IMR-90 (cell line): ENCODE measurements at regions not wholly inside any gene's neighbourhood (a gene's known extent, or its start where the extent isn't known, plus 50 kb on each side); places are given as distances from the start of the nearest gene placed in this dataset.

Experiments used
- ATAC-seq: fragments of 200-7000 bp; cut with Tn5 transposase; 2 replicates; pipeline ENCODE4 v1.9.1; 2020; ENCODE audit warnings: low read depth, mild to moderate bottlenecking, moderate library complexity
- BruUV-seq: library from RNA; stranded (reverse); fragments of 400-500 nt; replicated peaks from 2 replicates; lab custom pipeline; 2021; lab: Mats Ljungman, UMichigan
- CTCF ChIA-PET: fragments of 300-600 bp; formaldehyde crosslinking; extraction: SDS; loops from one replicate; lab custom pipeline; 2021; ENCODE audit warnings: antibody characterized with exemption; lab: Yijun Ruan, JAX
- POLR2A ChIA-PET: fragments of 300-600 bp; sonication (Branson Sonifier 250); formaldehyde crosslinking; loops from one replicate; lab custom pipeline; 2022; ENCODE audit warnings: antibody characterized with exemption; ENCODE audit not compliant: unreplicated experiment; lab: Charles Lee
- DNase-seq: peaks from one replicate; pipeline ENCODE4 v3.0.0; 2013
- H2AFZ ChIP-seq: replicated peaks from 2 replicates; pipeline ENCODE3; 2013; ENCODE audit warnings: low read length, mild to moderate bottlenecking; ENCODE audit not compliant: poor library complexity
- H2AK5ac ChIP-seq: 2 replicates; pipeline ENCODE4 v1.6.1; 2013; ENCODE audit warnings: low read depth, low read length, inconsistent platforms
- H2AK9ac ChIP-seq: replicated peaks from 2 replicates; pipeline ENCODE3; 2013; ENCODE audit warnings: mild to moderate bottlenecking, low read depth, low read length, moderate library complexity; ENCODE audit not compliant: poor library complexity
- H2BK120ac ChIP-seq: 2 replicates; pipeline ENCODE4 v1.6.1; 2013; ENCODE audit warnings: low read depth, low read length, inconsistent platforms
- H2BK15ac ChIP-seq: 3 replicates; pipeline ENCODE4 v1.6.1; 2013; ENCODE audit warnings: low read depth, low read length, inconsistent platforms
- H2BK20ac ChIP-seq: 2 replicates; pipeline ENCODE4 v1.6.1; 2013; ENCODE audit warnings: low read depth, mild to moderate bottlenecking, inconsistent platforms, low read length, moderate library complexity
- H2BK5ac ChIP-seq: 2 replicates; pipeline ENCODE4 v1.6.1; 2013; ENCODE audit warnings: mild to moderate bottlenecking, low read depth, low read length, inconsistent platforms; ENCODE audit not compliant: poor library complexity, severe bottlenecking
- H3K14ac ChIP-seq: replicated peaks from 2 replicates; pipeline ENCODE4 v1.6.1; 2013; ENCODE audit warnings: low read depth, low read length, inconsistent platforms
- H3K18ac ChIP-seq: 2 replicates; pipeline ENCODE4 v1.6.1; 2013; ENCODE audit warnings: low read depth, low read length, control low read depth
- H3K23ac ChIP-seq: 2 replicates; pipeline ENCODE4 v1.6.1; 2013; ENCODE audit warnings: low read depth, low read length, inconsistent platforms
- H3K27ac ChIP-seq: 2 replicates; pipeline ENCODE4 v1.5.1; 2013; ENCODE audit warnings: mild to moderate bottlenecking, control low read depth, low read length; ENCODE audit not compliant: insufficient read depth
- H3K27me3 ChIP-seq: 2 replicates; pipeline ENCODE4 v1.6.1; 2013; ENCODE audit warnings: low read length; ENCODE audit not compliant: control insufficient read depth, insufficient read depth
- H3K36me3 ChIP-seq: 2 replicates; pipeline ENCODE4 v1.6.1; 2013; ENCODE audit warnings: low read length, mixed read lengths; ENCODE audit not compliant: control insufficient read depth, insufficient read depth
- H3K4ac ChIP-seq: 2 replicates; pipeline ENCODE4 v1.6.1; 2013; ENCODE audit warnings: low read depth, low read length, inconsistent platforms
- H3K4me1 ChIP-seq: 2 replicates; pipeline ENCODE4 v1.6.1; 2013; ENCODE audit warnings: low read length, mixed read lengths; ENCODE audit not compliant: control insufficient read depth, insufficient read depth
- H3K4me2 ChIP-seq: 2 replicates; pipeline ENCODE4 v1.6.1; 2013; ENCODE audit warnings: low read depth, mild to moderate bottlenecking, control low read depth, low read length, moderate library complexity
- H3K4me3 ChIP-seq: 2 replicates; pipeline ENCODE4 v1.5.1; 2013; ENCODE audit warnings: low read depth, mild to moderate bottlenecking, control low read depth, low read length, moderate library complexity; ENCODE audit not compliant: insufficient read depth
- H3K56ac ChIP-seq: 2 replicates; pipeline ENCODE4 v1.6.1; 2013; ENCODE audit warnings: low read length, inconsistent platforms; ENCODE audit not compliant: insufficient read depth; ENCODE audit errors: extremely low read depth
- H3K79me1 ChIP-seq, 2 experiments: 2 replicates each; pipeline ENCODE4 v1.6.1; 2013; ENCODE audit warnings: low read length in 2 of 2, inconsistent platforms in 1 of 2, low read depth in 1 of 2
- H3K9ac ChIP-seq: 2 replicates; pipeline ENCODE4 v1.6.1; 2013; ENCODE audit warnings: low read depth, low read length, control low read depth
- H3K9me1 ChIP-seq: 2 replicates; pipeline ENCODE4 v1.6.1; 2013; ENCODE audit warnings: low read length, inconsistent platforms; ENCODE audit not compliant: insufficient read depth
- H3K9me3 ChIP-seq: 2 replicates; pipeline ENCODE4 v1.6.1; 2013; ENCODE audit warnings: low read length; ENCODE audit not compliant: control insufficient read depth, insufficient read depth
- H4K20me1 ChIP-seq: 2 replicates; pipeline ENCODE4 v1.6.1; 2013; ENCODE audit warnings: low read length, inconsistent platforms; ENCODE audit not compliant: insufficient read depth
- H4K5ac ChIP-seq: 2 replicates; pipeline ENCODE4 v1.6.1; 2013; ENCODE audit warnings: mild to moderate bottlenecking, low read depth, low read length, control low read depth
- H4K8ac ChIP-seq, 2 experiments: 2 replicates each; pipeline ENCODE4 v1.6.1; 2013; ENCODE audit warnings: low read depth in 2 of 2, low read length in 2 of 2, control low read depth in 1 of 2, inconsistent platforms in 1 of 2
- H4K91ac ChIP-seq: 2 replicates; pipeline ENCODE4 v1.6.1; 2013; ENCODE audit warnings: low read depth, low read length, inconsistent platforms; ENCODE audit not compliant: insufficient read depth
- BHLHE40 ChIP-seq: fragments of 150-350 bp; IDR thresholded peaks from 2 replicates; pipeline ENCODE4 v1.6.1; 2016; ENCODE audit warnings: mild to moderate bottlenecking, low read depth, low read length
- CHD1 ChIP-seq: IDR thresholded peaks from 2 replicates; pipeline ENCODE4 v1.6.1; 2012; ENCODE audit warnings: low read depth, low read length, improper control_type of control experiment
- CTCF ChIP-seq: conservative IDR thresholded peaks from 2 replicates; pipeline ENCODE4 v1.5.1; 2012; ENCODE audit warnings: mild to moderate bottlenecking, low read depth, low read length, improper control_type of control experiment
- ELK1 ChIP-seq: fragments of 150-350 bp; IDR thresholded peaks from 2 replicates; pipeline ENCODE4 v1.6.1; 2016; ENCODE audit warnings: low read depth, mild to moderate bottlenecking, low read length, moderate library complexity, borderline replicate concordance
- FOS ChIP-seq: fragments of 150-350 bp; IDR thresholded peaks from 2 replicates; pipeline ENCODE4 v1.6.1; 2016; ENCODE audit warnings: low read depth, low read length
- MAFK ChIP-seq: IDR thresholded peaks from 2 replicates; pipeline ENCODE4 v1.6.1; 2012; ENCODE audit warnings: low read depth, low read length, improper control_type of control experiment
- MAZ ChIP-seq: IDR thresholded peaks from 2 replicates; pipeline ENCODE4 v1.6.1; 2012; ENCODE audit warnings: low read depth, mild to moderate bottlenecking, low read length, improper control_type of control experiment, moderate library complexity, borderline replicate concordance
- MXI1 ChIP-seq: IDR thresholded peaks from 2 replicates; pipeline ENCODE4 v1.6.1; 2012; ENCODE audit warnings: low read depth, mild to moderate bottlenecking, low read length, moderate library complexity, borderline replicate concordance
- NFE2L2 ChIP-seq: fragments of 150-350 bp; IDR thresholded peaks from 2 replicates; pipeline ENCODE4 v1.6.1; 2016; ENCODE audit warnings: low read depth, mild to moderate bottlenecking, low read length
- POLR2A ChIP-seq: IDR thresholded peaks from 2 replicates; pipeline ENCODE4 v1.6.1; 2012; ENCODE audit warnings: mild to moderate bottlenecking, low read depth, low read length
- RAD21 ChIP-seq: IDR thresholded peaks from 2 replicates; pipeline ENCODE4 v1.6.1; 2012; ENCODE audit warnings: low read length, improper control_type of control experiment
- RCOR1 ChIP-seq: IDR thresholded peaks from 2 replicates; pipeline ENCODE4 v1.6.1; 2012; ENCODE audit warnings: mild to moderate bottlenecking, low read length, improper control_type of control experiment; ENCODE audit not compliant: insufficient replicate concordance
- SMC3 ChIP-seq: fragments of 150-350 bp; IDR thresholded peaks from 2 replicates; pipeline ENCODE4 v1.6.1; 2016; ENCODE audit warnings: low read depth, mild to moderate bottlenecking, antibody characterized with exemption, low read length, moderate library complexity
- USF2 ChIP-seq: fragments of 150-350 bp; IDR thresholded peaks from 2 replicates; pipeline ENCODE4 v1.6.1; 2017; ENCODE audit warnings: mild to moderate bottlenecking, antibody characterized with exemption, low read length, low read depth
- WGBS, 2 experiments: methylation state at CpG; one replicate each; pipeline versions ENCODE4 v1.1.5 to v1.1.7; 2013; ENCODE audit warnings: missing lambda C conversion rate in 2 of 2; ENCODE audit not compliant: insufficient read length in 1 of 2; ENCODE audit errors: extremely low coverage in 2 of 2; 5-methylcytosine and 5-hydroxymethylcytosine counted together
- dilution Hi-C: fragments of 300-500 bp; cut with HindIII; formaldehyde crosslinking; loops from one replicate; pipeline ENCODE4 v1.14.3; 2018; ENCODE audit warnings: low sequenced_read_pairs; ENCODE audit not compliant: unreplicated experiment
- in situ Hi-C: fragments of 300-500 bp; cut with MboI; formaldehyde crosslinking; loops from 3 replicates; pipeline ENCODE4 v1.14.3; 2019; ENCODE audit warnings: low sequenced_read_pairs, inconsistent platforms, mixed read lengths
- intact Hi-C: fragments of 100-400 bp; cut with micrococcal nuclease; formaldehyde crosslinking; loops from 2 replicates; pipeline ENCODE4 v1.10.0; 2022

GRCh38 chr3:70383360-70383831 is 71.0 kb upstream of the MDFIC2 start:
- CTCF ChIA-PET: interaction anchor here (0.6 to 0.9 kb wide), 2 partner anchors 25 to 110 kb away, joined by 3 to 4 read pairs; no protein-coding TSS in a partner anchor
- intact Hi-C loops (no loop called here), in situ Hi-C loops (no loop called here), dilution Hi-C loops (no loop called here)
- Histone ChIP-seq H2BK20ac (no peak overlapping the region), H2BK15ac (no peak overlapping the region), H3K18ac (no peak overlapping the region), H3K4ac (no peak overlapping the region), H4K91ac (no peak overlapping the region), H2BK5ac (no peak overlapping the region), H4K8ac (no peak overlapping the region), H3K36me3 (no peaks in the 10 kb centered on the region), H2BK120ac (no peak overlapping the region), H3K4me2 (no peak overlapping the region), H3K56ac (no peak overlapping the region), H4K5ac (no peak overlapping the region), H3K14ac (no peak overlapping the region), H2AFZ (no peak overlapping the region), H3K27me3 (no peaks in the 10 kb centered on the region), H3K4me3 (no peak overlapping the region), H3K9me3 (no peaks in the 10 kb centered on the region), H3K4me1 (no peaks in the 10 kb centered on the region), H2AK5ac (no peak overlapping the region), H3K23ac (no peak overlapping the region), H2AK9ac (no peak overlapping the region), H4K20me1 (no peaks in the 10 kb centered on the region), H3K79me1 (no peaks in the 10 kb centered on the region), H3K27ac (no peak overlapping the region), H3K9ac (no peak overlapping the region), H3K9me1 (no peaks in the 10 kb centered on the region)
- no CpG with 5 or more reads among the region's 6 CpGs for WGBS, 2 experiments
- no TSS peak for BruUV-seq
- no peak for DNase-seq
- POLR2A ChIA-PET: no interaction called here
- ATAC-seq: no peak
- TF ChIP-seq USF2 (no peak), CHD1 (no peak), POLR2A (no peak), NFE2L2 (no peak), ELK1 (no peak), MXI1 (no peak), RCOR1 (no peak), MAZ (no peak), MAFK (no peak), SMC3 (no peak), FOS (no peak), RAD21 (no peak), CTCF (no peak), BHLHE40 (no peak)
